ENCODE measurements at regions not wholly inside any gene's neighbourhood (a gene's known extent, or its start where the extent isn't known, plus 50 kb on each side); places are given as distances from the start of the nearest gene placed in this dataset.

- H3K9me3 ChIP-seq = no peaks in the 10 kb centered on the region
- H3K27me3 ChIP-seq = no peaks in the 10 kb centered on the region
- H3K4me3 ChIP-seq = no peak overlapping the region
- H3K36me3 ChIP-seq = no peaks in the 10 kb centered on the region
- TF ChIP-seq POLR2A (IDR thresholded peaks at IDR 0.05) (no peak), CTCF (IDR thresholded peaks at IDR 0.05) (no peak), EP300 (IDR thresholded peaks at IDR 0.05) (no peak)
- intact Hi-C loops (cut with DNase I) = no loop called here
- H3K27ac ChIP-seq = no peak overlapping the region
- no peaks in the 10 kb centered on the region for H3K4me1 ChIP-seq (ENCODE audit: insufficient read depth)
- WGBS, 3 donors = 65 to 67% (median 66%) methylated on average over 3 of the region's 3 CpGs
- no peak for DNase-seq
Observed at GRCh38 chr3:68060191-68060590, 405.8 kb upstream of the SUCLG2 start.

GRCh38 chr3:68059628-68060152, 405.3 kb upstream of the SUCLG2 start:
- no peak overlapping the region for H3K27ac ChIP-seq
- H3K4me1 ChIP-seq (ENCODE audit: insufficient read depth) = no peaks in the 10 kb centered on the region
- intact Hi-C loops (cut with DNase I) = no loop called here
- H3K36me3 ChIP-seq = no peaks in the 10 kb centered on the region
- no peaks in the 10 kb centered on the region for H3K27me3 ChIP-seq
- H3K4me3 ChIP-seq = no peak overlapping the region
- WGBS, 3 donors = 19 to 38% (median 28%) methylated on average over 3 of the region's 3 CpGs
- DNase-seq = no peak
- no peaks in the 10 kb centered on the region for H3K9me3 ChIP-seq
- TF ChIP-seq CTCF (IDR thresholded peaks at IDR 0.05) (no peak), EP300 (IDR thresholded peaks at IDR 0.05) (no peak), POLR2A (IDR thresholded peaks at IDR 0.05) (no peak)

GRCh38 chr3:68057637-68058320, 403.4 kb upstream of the SUCLG2 start:
- H3K4me1 ChIP-seq (ENCODE audit: insufficient read depth) = no peaks in the 10 kb centered on the region
- no peak overlapping the region for H3K4me3 ChIP-seq
- TF ChIP-seq EP300 (IDR thresholded peaks at IDR 0.05) (no peak), POLR2A (IDR thresholded peaks at IDR 0.05) (no peak), CTCF (IDR thresholded peaks at IDR 0.05) (no peak)
- H3K36me3 ChIP-seq = no peaks in the 10 kb centered on the region
- WGBS, 3 donors = 35 to 82% (median 38%) methylated on average over 2 of the region's 2 CpGs
- H3K27me3 ChIP-seq = no peaks in the 10 kb centered on the region
- no peak overlapping the region for H3K27ac ChIP-seq
- intact Hi-C loops (cut with DNase I) = no loop called here
- no peaks in the 10 kb centered on the region for H3K9me3 ChIP-seq
- no peak for DNase-seq

- intact Hi-C loops (cut with DNase I) = no loop called here
- Histone ChIP-seq H3K9me3 (no peaks in the 10 kb centered on the region), H3K27me3 (no peaks in the 10 kb centered on the region), H3K27ac (no peak overlapping the region), H3K36me3 (no peaks in the 10 kb centered on the region), H3K4me1 (ENCODE audit: insufficient read depth) (no peaks in the 10 kb centered on the region), H3K4me3 (no peak overlapping the region)
- 28 to 31% (median 28%) methylated on average over 2 of the region's 2 CpGs for WGBS, 3 donors
- no peak for TF ChIP-seq CTCF (IDR thresholded peaks at IDR 0.05)
- no peak for TF ChIP-seq POLR2A (IDR thresholded peaks at IDR 0.05)
- no peak for TF ChIP-seq EP300 (IDR thresholded peaks at IDR 0.05)
- no peak for DNase-seq
Observed at GRCh38 chr3:68056556-68056955, 402.1 kb upstream of the SUCLG2 start.

Measured in ovary (tissue), 7 donors.